ENCODE measurements at regions not wholly inside any gene's neighbourhood (a gene's known extent, or its start where the extent isn't known, plus 50 kb on each side); places are given as distances from the start of the nearest gene placed in this dataset.

DNA sequence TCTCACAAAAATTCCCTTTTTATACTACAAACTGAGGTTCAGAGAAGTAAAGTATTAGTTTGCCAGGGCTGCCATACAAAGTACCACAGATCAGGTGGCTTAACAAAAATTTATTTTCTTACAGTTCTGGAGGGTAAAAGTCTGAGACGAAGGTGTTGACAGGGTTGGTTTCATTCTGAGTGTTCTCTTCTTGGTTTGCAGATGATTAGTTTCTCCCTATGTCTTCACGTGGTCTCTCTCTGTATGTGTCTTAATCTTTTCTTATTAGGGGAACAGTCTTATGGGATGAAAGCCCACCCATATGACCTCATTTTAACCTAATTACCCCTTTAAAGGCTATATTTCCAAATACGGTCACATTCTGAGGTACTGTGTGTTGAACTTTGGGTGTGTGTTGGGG lies 274.2 kb downstream of the BRINP1 start:
- Histone ChIP-seq H3K27ac (no peak overlapping the region), H3K9me3 (replicated peaks in 1 of 3) (no peaks in the 10 kb centered on the region), H3K4me1 (replicated peaks in 1 of 2) (no peaks in the 10 kb centered on the region), H3K27me3 (no peaks in the 10 kb centered on the region), H3K4me3 (no peak overlapping the region), H3K36me3 (replicated peaks in 1 of 2) (no peaks in the 10 kb centered on the region)
- 76 to 85% (median 81%) methylated on average over 3 of the region's 3 CpGs for WGBS, 4 donors
- DNase-seq = no peak
- TF ChIP-seq POLR2A (IDR thresholded peaks at IDR 0.05) (no peak), CTCF (IDR thresholded peaks at IDR 0.05) (no peak)
- intact Hi-C loops (cut with DNase I) = no loop called here

DNA sequence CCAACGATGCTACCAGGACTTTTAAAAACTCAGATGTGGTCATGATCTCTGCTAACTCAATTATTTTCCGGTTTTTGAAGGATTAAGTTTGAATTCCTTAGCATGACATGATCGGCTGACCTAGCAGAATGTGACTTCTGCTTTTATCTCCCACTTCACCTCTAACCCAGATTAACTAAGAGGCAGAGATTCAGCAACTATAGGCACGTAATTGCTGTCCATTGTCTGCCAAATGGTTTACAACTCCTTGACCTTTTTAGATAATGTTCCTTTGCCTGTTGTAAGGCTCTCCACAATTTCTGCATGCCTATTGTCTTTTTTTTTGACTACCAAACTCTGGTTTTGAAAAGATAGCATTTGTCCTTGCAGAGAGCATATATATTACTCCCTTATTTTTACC lies 268.2 kb downstream of the BRINP1 start:
- no peaks in the 10 kb centered on the region for H3K36me3 ChIP-seq (replicated peaks in 1 of 2)
- no peak for TF ChIP-seq CTCF (IDR thresholded peaks at IDR 0.05)
- no peak for TF ChIP-seq POLR2A (IDR thresholded peaks at IDR 0.05)
- no peak overlapping the region for H3K4me3 ChIP-seq
- intact Hi-C loops (cut with DNase I) = no loop called here
- no peaks in the 10 kb centered on the region for H3K4me1 ChIP-seq (replicated peaks in 1 of 2)
- 37 to 57% (median 43%) methylated on average over 4 of the region's 4 CpGs for WGBS, 4 donors
- no peaks in the 10 kb centered on the region for H3K9me3 ChIP-seq (replicated peaks in 1 of 3)
- H3K27ac ChIP-seq = no peak overlapping the region
- H3K27me3 ChIP-seq = no peaks in the 10 kb centered on the region
- no peak for DNase-seq

- DNase-seq = no peak
- Histone ChIP-seq H3K36me3 (replicated peaks in 1 of 2) (no peaks in the 10 kb centered on the region), H3K4me1 (replicated peaks in 1 of 2) (no peaks in the 10 kb centered on the region), H3K27me3 (no peaks in the 10 kb centered on the region), H3K27ac (no peak overlapping the region), H3K9me3 (replicated peaks in 1 of 3) (no peaks in the 10 kb centered on the region), H3K4me3 (no peak overlapping the region)
- no peak for TF ChIP-seq POLR2A (IDR thresholded peaks at IDR 0.05)
- TF ChIP-seq CTCF (IDR thresholded peaks at IDR 0.05) = no peak
- 69 to 82% (median 76%) methylated on average over 4 of the region's 4 CpGs for WGBS, 4 donors
- intact Hi-C loops (cut with DNase I) = no loop called here
These were observed 254.6 kb downstream of the BRINP1 start for GRCh38 chr9:119114681-119115080.

All from adrenal gland (tissue), 9 donors.